ENCODE measurements at regions not wholly inside any gene's neighbourhood (a gene's known extent, or its start where the extent isn't known, plus 50 kb on each side); places are given as distances from the start of the nearest gene placed in this dataset.

DNA sequence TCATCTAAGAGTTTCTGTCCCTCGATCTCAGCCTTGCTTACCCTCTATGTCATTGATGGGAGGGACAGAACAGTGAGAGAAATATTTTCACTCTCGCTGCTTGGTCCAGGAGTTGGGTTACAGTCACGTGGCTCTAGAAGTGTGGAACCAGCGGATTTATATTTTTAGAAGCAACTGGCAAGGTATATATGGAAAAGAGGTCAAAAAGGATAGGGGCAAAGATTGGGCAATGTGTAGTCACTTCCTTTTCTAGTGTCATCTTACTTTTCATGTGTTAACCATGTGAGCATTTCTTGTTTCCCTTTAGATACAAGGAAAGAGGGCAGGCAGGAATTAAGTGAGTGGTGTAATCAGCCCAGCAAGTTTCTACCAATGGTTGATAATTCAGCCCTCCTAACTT, 111.5 kb upstream of the ZNF366 start:
- no peak for TF ChIP-seq POLR2A (IDR thresholded peaks at IDR 0.05; ENCODE audit: extremely low read depth, insufficient read length)
- TF ChIP-seq, protein P1, sequence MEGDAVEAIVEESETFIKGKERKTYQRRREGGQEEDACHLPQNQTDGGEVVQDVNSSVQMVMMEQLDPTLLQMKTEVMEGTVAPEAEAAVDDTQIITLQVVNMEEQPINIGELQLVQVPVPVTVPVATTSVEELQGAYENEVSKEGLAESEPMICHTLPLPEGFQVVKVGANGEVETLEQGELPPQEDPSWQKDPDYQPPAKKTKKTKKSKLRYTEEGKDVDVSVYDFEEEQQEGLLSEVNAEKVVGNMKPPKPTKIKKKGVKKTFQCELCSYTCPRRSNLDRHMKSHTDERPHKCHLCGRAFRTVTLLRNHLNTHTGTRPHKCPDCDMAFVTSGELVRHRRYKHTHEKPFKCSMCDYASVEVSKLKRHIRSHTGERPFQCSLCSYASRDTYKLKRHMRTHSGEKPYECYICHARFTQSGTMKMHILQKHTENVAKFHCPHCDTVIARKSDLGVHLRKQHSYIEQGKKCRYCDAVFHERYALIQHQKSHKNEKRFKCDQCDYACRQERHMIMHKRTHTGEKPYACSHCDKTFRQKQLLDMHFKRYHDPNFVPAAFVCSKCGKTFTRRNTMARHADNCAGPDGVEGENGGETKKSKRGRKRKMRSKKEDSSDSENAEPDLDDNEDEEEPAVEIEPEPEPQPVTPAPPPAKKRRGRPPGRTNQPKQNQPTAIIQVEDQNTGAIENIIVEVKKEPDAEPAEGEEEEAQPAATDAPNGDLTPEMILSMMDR (IDR thresholded peaks at IDR 0.05; ENCODE audit: low read depth, low read length) = no peak
- TF ChIP-seq, protein P2, sequence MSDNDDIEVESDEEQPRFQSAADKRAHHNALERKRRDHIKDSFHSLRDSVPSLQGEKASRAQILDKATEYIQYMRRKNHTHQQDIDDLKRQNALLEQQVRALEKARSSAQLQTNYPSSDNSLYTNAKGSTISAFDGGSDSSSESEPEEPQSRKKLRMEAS (IDR thresholded peaks at IDR 0.05; ENCODE audit: low read depth, low read length) = peak; percentile 78
- TF ChIP-seq MYC (IDR thresholded peaks at IDR 0.05; ENCODE audit: low read depth, low read length) = peak; percentile 13; the same call in 1 of the 2 replicates
